Central memory CD4-positive, alpha-beta T cell (primary cell): ENCODE measurements at regions not wholly inside any gene's neighbourhood (a gene's known extent, or its start where the extent isn't known, plus 50 kb on each side); places are given as distances from the start of the nearest gene placed in this dataset.
"Not testable (repeated sequence)": the region's sequence is repeated elsewhere in the genome, so short reads cannot be mapped to it uniquely, and the experiment has no call there.

Experiments
- DNase-seq: peaks from one replicate; pipeline ENCODE4 v3.0.0; 2022

DNA sequence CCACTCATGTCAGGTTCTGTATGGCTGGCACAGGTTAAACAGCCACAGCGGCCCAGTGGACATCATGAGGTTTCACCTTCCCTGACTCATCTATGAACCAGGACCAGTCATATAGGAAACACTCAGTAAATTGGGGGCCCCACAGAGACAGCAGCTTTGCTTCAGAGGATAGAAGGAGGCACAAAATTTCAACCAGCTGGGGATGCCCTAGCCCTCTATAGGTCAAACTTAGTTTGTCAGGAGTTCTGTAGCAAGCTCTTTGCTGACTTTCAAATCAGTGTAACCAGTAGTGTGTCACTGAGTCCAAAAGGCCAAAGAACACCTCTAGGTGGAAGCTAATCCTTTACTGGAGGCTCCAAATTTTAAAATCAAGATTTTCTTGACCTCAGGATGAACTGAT lies 4157.8 kb upstream of the TPTE start:
- DNase-seq = not testable (repeated sequence)

DNA sequence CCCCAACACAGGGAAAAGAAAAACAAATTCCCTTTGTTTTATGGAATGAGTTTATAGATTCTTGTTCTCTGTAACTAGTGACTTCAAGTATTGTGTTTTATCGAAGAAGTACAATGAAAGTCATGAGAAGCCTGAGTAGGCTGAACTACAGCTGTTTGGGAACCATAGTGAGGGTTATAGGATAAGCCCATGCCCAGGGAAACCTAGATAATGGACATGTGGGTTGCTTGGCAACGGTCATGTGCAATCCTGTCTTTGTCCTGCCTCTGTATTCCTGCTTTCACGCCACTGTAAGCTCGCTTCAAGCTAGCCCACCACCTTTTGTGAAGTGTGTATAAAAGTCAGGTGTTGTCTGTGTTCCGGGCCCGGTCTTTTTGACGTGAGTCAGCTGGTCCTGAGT lies 4152.6 kb upstream of the TPTE start:
- DNase-seq = not testable (repeated sequence)

DNA sequence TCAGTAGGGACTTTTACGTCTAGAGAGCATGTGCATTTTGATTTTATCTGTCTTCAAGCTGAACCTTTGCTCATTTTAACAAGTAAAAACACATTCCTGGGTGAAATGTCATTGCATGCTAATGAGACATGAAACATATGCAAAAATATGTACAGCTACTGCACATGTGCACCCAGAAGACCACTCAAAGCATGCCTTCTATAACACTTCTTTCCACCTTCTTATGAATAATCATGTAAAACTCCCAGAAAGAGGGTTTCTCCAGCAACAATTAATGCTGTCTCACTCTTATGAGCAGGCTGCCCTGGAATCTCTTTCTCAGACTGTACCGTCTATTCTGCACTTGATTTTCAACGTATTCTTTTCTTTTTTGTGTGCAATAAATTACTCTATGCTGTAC lies 4148.1 kb upstream of the TPTE start:
- DNase-seq = not testable (repeated sequence)

DNA sequence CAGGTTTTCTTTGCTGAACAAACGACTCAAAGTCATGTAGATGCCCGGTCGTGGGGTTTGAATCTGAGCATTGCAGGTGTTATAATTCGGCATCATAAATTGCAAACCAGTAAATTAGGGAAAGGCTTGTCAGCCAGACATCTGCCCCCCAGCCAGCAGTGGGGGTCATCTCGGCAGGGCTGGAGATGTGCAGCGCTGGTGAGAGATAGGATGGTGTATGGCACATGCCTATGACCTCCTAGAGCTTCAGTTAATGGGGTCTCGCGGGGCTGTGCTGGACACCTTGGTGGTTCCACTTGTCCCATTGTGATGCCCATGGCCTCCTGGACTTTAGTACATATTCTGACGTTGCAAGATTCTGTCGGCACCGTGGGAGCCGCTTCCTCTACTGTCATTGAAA lies 4147.2 kb upstream of the TPTE start:
- DNase-seq = peak; percentile 17

DNA sequence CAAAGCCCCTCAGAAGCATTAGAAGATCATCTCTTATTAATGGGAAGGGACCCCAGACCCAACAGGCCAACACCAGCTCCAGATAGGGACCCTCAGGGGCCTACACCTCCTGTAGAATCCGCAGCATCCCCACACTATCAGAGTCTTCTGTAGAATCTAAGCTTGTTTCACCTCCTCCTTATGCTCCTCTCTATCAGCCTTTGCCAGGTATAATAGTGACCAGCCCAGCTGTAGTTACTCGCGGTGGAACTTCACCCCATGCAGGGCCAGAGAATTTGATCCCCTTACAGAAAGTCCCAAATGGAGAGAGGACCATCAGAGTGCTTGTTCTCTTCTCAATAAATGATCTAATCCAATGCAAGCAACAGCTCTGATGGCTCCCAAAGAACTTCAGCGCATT lies 4146.5 kb upstream of the TPTE start:
- not testable (repeated sequence) for DNase-seq

DNA sequence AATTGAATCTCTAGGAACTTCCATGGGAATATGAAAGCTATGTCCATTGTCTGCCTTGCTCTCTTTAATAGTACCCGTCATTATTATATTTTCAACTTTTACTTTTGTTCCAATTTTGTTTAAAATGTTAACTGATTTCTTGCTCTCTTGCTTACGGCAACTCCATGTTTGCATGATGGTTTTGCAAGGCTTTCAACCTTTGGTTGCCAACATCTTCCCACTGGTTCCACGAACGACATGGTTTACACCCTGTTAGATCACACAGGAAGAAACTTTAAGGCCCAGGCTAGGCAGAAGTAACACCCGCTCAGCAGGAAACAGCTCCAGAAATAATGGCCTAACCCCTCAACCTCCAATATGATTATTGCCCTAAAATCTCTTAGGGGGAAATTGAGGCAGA lies 4145.6 kb upstream of the TPTE start:
- DNase-seq = not testable (repeated sequence)

DNA sequence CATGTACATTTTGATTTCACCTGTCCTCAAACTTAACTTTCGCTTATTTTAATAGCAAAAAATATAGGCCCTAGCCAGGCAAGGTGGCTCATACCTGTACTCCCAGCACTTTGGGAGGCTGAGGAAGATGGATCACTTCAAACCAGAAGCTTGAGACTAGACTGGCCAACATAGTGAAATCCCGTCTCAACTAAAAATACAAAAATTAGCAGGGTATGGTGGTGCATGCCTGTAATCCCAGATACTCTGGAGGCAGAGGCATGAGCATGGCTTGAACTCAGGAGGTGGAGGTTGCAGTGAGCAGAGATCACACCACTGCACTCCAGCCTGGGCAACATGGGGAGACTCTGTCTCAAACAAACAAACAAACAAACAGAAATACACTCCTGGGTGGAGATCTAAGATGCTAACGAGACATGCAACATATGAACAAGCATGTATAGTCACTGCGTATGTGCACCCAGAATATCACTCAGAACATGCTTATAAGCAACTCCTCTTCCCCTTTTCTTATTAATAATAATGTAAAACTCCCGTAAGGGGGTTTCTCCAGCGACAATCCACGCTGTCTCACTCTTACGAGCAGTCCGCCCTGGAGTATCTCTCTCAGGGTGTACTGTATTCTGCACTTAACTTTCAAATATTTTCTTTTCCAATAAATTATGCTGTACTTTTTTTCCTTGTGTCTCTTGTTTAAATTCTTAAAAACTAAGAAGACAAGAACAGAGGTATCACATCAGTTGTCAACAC lies 4144.9 kb upstream of the TPTE start:
- DNase-seq = not testable (repeated sequence)
